GM19463 (cell line): ENCODE measurements at regions not wholly inside any gene's neighbourhood (a gene's known extent, or its start where the extent isn't known, plus 50 kb on each side); places are given as distances from the start of the nearest gene placed in this dataset.
"Not testable (repeated sequence)": the region's sequence is repeated elsewhere in the genome, so short reads cannot be mapped to it uniquely, and the experiment has no call there.

ENCODE experiments used
- ATAC-seq: cut with Tn5 transposase; IDR thresholded peaks from one replicate; pipeline ENCODE4 v1.9.1; 2021; ENCODE audit warnings: mild to moderate bottlenecking, moderate library complexity; ENCODE audit not compliant: unreplicated experiment

GRCh38 chr2:16739778-16740581 lies 74.3 kb upstream of the CYRIA start:
- ATAC-seq: no peak

DNA sequence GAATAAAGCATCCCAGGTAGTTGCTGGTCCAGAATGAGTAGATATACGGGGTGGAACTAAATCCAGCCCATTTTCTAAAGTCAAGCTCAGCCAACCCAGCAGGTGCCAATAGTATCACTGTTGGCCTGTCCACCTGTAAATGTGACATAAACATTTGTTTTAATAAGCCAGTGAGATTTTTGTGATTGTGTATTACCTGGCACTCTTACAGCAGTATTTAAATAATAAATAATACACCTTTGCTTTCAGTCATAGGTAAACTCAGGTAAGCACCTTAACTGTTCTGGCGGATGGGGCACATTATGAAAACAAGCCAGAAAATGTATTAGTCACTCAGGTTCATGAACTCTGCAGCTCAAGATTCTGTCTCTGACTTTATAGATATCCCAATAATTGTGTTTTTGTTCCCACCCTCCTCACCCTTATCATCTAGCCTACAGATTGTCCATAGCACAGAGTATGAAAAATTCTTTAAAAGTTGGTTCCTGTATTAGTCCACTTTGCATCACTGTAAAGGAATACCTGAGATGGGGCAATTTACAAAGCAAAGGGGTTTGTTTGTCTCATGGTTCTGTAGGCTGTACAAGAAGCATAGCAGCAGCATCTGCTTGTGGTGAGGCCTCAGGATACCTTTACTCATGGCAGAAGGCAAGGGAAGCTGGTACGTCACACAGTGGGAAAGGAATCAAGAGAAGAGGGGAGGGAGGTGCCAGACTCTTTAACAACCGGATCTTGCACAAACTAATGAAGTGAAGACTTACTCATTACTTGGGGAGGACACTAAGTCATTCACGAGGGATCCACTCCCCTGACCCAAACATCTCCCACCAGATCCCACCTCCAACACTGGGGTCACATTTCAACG lies 73.0 kb upstream of the CYRIA start:
- ATAC-seq: no peak

GRCh38 chr2:16737812-16738211 lies 72.2 kb upstream of the CYRIA start:
- ATAC-seq: no peak

DNA sequence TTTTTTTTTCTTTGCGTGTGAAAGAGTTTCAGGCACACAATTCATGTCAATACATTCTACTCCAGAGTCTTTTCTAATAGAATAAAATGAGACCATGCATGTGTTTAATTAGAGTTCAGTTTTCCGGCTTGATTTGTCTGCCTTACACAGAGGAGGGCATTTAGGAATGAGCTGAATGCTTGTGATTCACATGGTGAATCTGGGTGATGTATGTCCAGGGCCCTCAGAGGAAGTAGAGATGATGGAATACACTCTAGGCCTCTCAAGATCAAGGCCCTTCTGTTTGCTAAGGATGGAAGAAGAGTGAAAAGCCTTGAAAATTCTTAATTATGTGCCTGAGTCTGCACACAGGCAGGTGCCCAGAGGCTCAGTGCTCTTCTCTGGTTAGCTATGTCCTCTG lies 71.0 kb upstream of the CYRIA start:
- ATAC-seq: no peak

- ATAC-seq: peak; percentile 52
Measured at GRCh38 chr2:16729335-16729734, 63.7 kb upstream of the CYRIA start.

DNA sequence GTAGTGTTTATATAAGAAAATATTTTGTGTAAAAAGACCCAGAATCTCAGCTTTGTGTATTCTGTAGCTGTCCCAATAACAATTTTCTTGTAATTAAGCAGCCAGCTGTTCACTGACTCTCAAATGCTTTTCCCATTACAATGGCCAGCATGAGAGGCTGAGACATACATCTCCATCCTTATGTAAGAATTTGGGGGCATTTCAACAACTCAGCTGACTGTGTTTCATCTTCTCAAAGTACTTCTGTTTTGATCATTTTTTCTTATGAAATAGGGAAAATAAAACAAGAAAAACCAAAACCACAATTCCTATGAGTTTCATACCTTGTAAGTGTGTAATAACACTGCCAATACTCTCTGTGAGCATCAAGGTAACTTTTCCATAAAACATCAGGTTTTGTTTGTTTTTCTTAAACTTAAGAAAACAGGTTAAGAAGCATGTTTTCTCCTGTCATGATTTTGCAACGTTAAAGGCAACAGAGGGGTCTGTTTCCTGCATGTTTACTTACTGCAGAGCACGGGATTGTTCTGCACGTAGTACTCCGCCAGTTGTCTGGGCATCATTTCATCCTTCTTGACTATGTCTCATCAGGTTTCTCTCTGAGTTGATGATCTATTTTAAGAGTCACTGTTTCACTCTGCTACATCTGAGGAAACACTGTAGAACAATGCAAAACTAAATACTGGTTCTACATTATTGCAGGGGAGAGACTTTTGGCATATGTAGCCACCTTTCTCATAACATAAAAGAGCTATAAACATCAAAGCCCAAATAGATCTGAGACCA lies 62.9 kb upstream of the CYRIA start:
- no peak for ATAC-seq

- not testable (repeated sequence) for ATAC-seq
Measured at GRCh38 chr2:16727849-16728248, 62.2 kb upstream of the CYRIA start.

GRCh38 chr2:16727256-16727655 lies 61.6 kb upstream of the CYRIA start:
- no peak for ATAC-seq

- ATAC-seq: no peak
Measured at GRCh38 chr2:16726577-16726976, 60.9 kb upstream of the CYRIA start.

DNA sequence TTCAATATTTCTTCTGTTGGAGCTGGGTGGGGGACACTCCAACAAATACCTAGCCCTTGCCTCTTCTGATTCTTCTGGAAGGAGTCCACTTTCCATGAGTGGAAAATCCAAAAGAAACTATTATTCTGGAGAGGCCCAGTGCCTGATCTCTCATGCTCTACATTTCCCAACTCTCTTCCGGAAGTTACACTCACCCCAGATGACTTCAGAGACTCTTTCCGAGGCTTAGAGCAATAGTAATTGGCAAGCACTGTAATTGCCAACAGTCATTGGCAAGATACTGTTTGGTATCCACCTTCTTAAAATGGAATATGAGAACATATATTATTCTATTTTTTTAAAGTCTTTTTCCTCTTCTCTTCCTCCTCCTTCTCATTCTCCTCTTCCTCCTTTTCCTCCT lies 60.5 kb upstream of the CYRIA start:
- no peak for ATAC-seq

- no peak for ATAC-seq
Measured at GRCh38 chr2:16725549-16725948, 59.9 kb upstream of the CYRIA start.

DNA sequence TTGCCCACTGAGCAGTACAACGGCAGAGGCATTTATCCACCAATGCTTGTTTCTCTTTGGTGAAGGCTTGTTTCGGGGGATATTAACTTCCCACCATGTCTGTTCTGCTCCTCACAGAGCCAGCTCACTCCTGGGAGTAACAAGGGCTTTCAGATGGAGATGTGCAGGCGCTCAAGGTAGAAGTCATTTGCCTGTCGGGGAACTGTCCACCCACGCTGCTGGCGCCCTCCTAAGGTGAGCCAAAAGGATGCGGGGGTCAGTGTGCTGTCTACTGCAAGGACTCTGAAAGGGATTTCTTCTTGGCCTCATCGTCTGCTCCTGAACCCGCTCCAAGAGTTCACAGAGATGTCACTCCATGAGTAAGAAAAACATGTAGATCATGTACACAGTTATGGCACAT lies 57.0 kb upstream of the CYRIA start:
- no peak for ATAC-seq

DNA sequence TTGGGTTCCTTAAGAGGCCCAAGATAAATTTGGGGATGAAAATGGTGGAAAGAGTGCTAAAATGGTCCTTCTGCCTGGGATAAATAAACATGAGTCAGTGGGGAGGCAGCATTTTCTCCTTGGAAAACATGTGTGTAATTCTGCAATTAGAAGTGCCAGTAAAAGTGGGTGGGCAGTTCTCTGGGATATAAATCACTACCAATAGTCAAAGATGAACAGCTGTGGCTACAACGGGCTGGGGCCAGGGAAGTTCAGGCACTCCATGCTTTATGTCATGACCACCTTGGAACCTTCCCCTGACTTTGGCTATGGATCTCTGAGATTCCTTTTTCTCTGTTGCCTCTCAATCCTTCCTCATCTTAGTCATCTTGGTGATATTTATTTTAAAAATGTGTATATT lies 56.5 kb upstream of the CYRIA start:
- ATAC-seq: no peak

- ATAC-seq: not testable (repeated sequence)
Measured at GRCh38 chr2:16721529-16721928, 55.9 kb upstream of the CYRIA start.

GRCh38 chr2:16720737-16721136 lies 55.1 kb upstream of the CYRIA start:
- not testable (repeated sequence) for ATAC-seq

DNA sequence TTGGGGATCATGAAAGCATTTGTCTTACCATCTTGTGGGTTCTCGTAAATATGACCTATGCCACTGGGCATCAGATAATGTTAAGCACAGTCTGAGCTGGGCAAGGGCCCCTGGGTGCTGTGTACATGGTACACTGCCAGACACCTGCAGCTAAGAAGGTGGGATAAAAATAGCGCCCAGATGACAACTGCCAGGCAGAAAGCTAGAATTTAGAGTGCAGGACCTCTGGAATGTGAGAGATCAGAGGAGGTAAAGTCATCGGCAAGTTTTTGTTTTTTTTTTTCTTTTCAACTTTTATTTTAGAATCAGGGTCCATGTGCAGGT lies 53.8 kb upstream of the CYRIA start:
- ATAC-seq: no peak

DNA sequence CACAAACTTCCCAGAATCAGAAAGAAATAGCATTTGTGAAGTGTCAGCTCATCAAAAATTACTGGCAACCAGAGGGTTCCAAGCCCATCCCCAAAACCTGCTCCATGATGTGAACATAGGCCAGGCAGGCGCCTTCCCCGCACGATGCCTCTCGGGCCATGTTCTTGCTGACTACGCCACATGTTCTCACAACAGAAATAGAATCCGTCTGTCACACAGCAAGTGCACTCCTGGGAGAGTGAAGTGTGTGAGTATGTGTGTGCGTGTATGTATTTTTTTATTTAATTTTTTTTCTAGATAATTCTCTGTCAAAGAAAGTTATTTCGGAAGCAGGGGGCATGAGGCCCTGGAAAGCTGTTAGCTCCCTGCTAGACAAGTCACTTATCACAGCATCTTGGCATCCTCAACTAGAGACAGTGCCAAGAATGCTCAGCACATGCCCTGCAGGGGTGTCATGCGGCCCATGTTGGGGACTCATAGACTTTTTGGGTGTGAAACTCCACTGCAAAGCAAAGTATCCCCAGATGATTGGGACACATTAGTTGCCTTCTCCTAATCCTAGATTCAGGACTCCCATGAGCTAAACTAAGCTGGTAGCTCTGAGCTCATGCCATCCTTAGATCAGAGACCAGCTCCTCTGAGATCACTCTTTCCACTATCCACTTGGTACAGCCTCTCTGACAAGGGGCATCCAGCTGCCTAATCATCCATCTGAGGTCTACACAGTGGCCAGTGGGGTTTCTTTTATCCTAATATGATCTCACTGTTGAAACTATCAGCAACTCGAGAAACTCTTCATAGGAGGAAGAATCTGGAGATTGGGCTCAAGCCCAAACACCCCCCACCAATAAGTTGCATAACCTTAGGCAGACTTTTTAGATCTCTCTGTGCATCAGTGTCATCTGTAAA lies 53.2 kb upstream of the CYRIA start:
- ATAC-seq: no peak

DNA sequence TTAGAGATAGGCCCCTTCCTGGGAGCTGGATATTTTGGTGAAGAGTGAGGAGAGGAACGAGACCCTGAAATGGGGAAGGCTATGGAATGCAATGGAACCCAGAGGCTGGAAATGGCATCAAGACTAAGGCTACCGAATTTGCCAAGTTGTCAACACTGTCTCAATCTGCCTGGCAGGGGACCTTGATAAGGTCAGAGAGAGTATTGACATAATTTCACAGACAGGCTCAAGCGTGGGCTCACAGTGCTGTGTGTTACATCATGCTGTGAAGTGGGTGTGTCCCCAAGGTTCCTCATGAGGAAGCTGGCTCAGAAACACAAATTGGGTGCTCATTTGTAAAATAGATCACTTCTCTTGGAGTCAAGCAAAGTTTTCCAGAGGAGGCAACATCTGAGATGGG lies 51.8 kb upstream of the CYRIA start:
- no peak for ATAC-seq

DNA sequence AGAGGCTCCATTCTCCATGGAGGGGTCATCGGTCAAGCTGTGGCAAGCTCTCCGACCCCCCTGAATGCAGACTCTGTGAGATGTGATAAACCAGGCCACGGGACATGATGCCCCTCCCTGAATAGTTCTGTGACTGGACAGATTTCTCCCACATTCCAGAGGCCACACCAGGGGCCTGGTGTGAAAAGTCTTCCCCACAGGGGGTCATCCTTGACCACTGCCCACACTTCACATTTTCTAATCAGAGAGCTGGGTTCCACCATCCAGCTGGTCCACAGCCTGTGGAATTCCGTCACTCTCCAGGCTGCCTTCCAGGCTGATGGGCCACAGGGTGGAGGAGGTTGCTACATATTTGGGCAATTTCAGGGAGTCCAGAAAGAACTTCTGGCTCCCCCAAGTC lies 51.3 kb upstream of the CYRIA start:
- ATAC-seq: no peak

GRCh38 chr2:16716024-16716423 lies 50.4 kb upstream of the CYRIA start:
- ATAC-seq: no peak
